ENCODE measurements at regions not wholly inside any gene's neighbourhood (a gene's known extent, or its start where the extent isn't known, plus 50 kb on each side); places are given as distances from the start of the nearest gene placed in this dataset.
"Not testable (repeated sequence)": the region's sequence is repeated elsewhere in the genome, so short reads cannot be mapped to it uniquely, and the experiment has no call there.

GRCh38 chr12:79997096-79997791 is 62.3 kb upstream of the PPP1R12A start:
- peak; percentile 6 to 14 for DNase-seq (ENCODE audit: low read depth in 2 of 2)
- Histone ChIP-seq H3K4me1 (ENCODE audit: control insufficient read depth, extremely low read depth, insufficient read depth, low read length) (no peaks in the 10 kb centered on the region), H3K79me2 (ENCODE audit: control insufficient read depth, insufficient read depth, low read length) (no peaks in the 10 kb centered on the region), H3K9me3 (ENCODE audit: control insufficient read depth, insufficient read depth, low read depth, low read length) (no peaks in the 10 kb centered on the region), H3K27ac (ENCODE audit: insufficient read depth, low read length) (no peak overlapping the region), H4K20me1 (ENCODE audit: control insufficient read depth, extremely low read depth, insufficient read depth, low read length) (no peaks in the 10 kb centered on the region), H3K4me2 (ENCODE audit: extremely low read depth, insufficient read depth, low read length) (no peak overlapping the region), H2AFZ (ENCODE audit: low read length) (no peak overlapping the region), H3K36me3 (ENCODE audit: control insufficient read depth, insufficient read depth, low read length) (no peaks in the 10 kb centered on the region), H3K9ac (ENCODE audit: insufficient read depth, low read length) (no peak overlapping the region), H3K4me3 (replicated peaks in 1 of 4; ENCODE audit: control extremely low read depth in 1 of 4, insufficient read depth in 1 of 4, low read depth in 3 of 4, low read length in 4 of 4) (no peak overlapping the region), H3K27me3 (ENCODE audit: control insufficient read depth, insufficient read depth, low read length) (no peaks in the 10 kb centered on the region)
- no peak for TF ChIP-seq CTCF (conservative IDR thresholded peaks at IDR 0.05 in 1 of 2, IDR thresholded peaks at IDR 0.05 in 1 of 2; ENCODE audit: low read depth in 1 of 2, low read length in 2 of 2)
- TF ChIP-seq EZH2 (IDR thresholded peaks at IDR 0.05; ENCODE audit: low read length, missing control alignments): no peak

- peak in 1 of 2 donors; percentile 40 for DNase-seq (ENCODE audit: low read depth in 2 of 2)
- not testable (repeated sequence) for H3K36me3 ChIP-seq (ENCODE audit: control insufficient read depth, insufficient read depth, low read length); H3K4me2 ChIP-seq (ENCODE audit: extremely low read depth, insufficient read depth, low read length)
These were observed 60.6 kb upstream of the PPP1R12A start for GRCh38 chr12:79995385-79996084.

GRCh38 chr12:79993106-79993862 is 58.4 kb upstream of the PPP1R12A start:
- Histone ChIP-seq H3K79me2 (ENCODE audit: control insufficient read depth, insufficient read depth, low read length) (no peaks in the 10 kb centered on the region), H3K4me3 (replicated peaks in 1 of 4; ENCODE audit: control extremely low read depth in 1 of 4, insufficient read depth in 1 of 4, low read depth in 3 of 4, low read length in 4 of 4) (no peak overlapping the region), H3K36me3 (ENCODE audit: control insufficient read depth, insufficient read depth, low read length) (no peaks in the 10 kb centered on the region), H3K27ac (ENCODE audit: insufficient read depth, low read length) (no peak overlapping the region), H3K9me3 (ENCODE audit: control insufficient read depth, insufficient read depth, low read depth, low read length) (no peaks in the 10 kb centered on the region), H3K27me3 (ENCODE audit: control insufficient read depth, insufficient read depth, low read length) (no peaks in the 10 kb centered on the region), H4K20me1 (ENCODE audit: control insufficient read depth, extremely low read depth, insufficient read depth, low read length) (no peaks in the 10 kb centered on the region), H3K4me1 (ENCODE audit: control insufficient read depth, extremely low read depth, insufficient read depth, low read length) (no peaks in the 10 kb centered on the region), H3K9ac (ENCODE audit: insufficient read depth, low read length) (no peak overlapping the region), H2AFZ (ENCODE audit: low read length) (no peak overlapping the region), H3K4me2 (ENCODE audit: extremely low read depth, insufficient read depth, low read length) (no peak overlapping the region)
- DNase-seq (ENCODE audit: low read depth in 2 of 2): no peak
- TF ChIP-seq EZH2 (IDR thresholded peaks at IDR 0.05; ENCODE audit: low read length, missing control alignments) (no peak), CTCF (conservative IDR thresholded peaks at IDR 0.05 in 1 of 2, IDR thresholded peaks at IDR 0.05 in 1 of 2; ENCODE audit: low read depth in 1 of 2, low read length in 2 of 2) (no peak)

More at GRCh38 chr12:79995385-79996084, 60.6 kb upstream of the PPP1R12A start:
- H4K20me1 ChIP-seq (ENCODE audit: control insufficient read depth, extremely low read depth, insufficient read depth, low read length); H3K27me3 ChIP-seq (ENCODE audit: control insufficient read depth, insufficient read depth, low read length); H2AFZ ChIP-seq (ENCODE audit: low read length); H3K27ac ChIP-seq (ENCODE audit: insufficient read depth, low read length); H3K9ac ChIP-seq (ENCODE audit: insufficient read depth, low read length); H3K79me2 ChIP-seq (ENCODE audit: control insufficient read depth, insufficient read depth, low read length); H3K9me3 ChIP-seq (ENCODE audit: control insufficient read depth, insufficient read depth, low read depth, low read length); H3K4me3 ChIP-seq (replicated peaks in 1 of 4; ENCODE audit: control extremely low read depth in 1 of 4, insufficient read depth in 1 of 4, low read depth in 3 of 4, low read length in 4 of 4); H3K4me1 ChIP-seq (ENCODE audit: control insufficient read depth, extremely low read depth, insufficient read depth, low read length): not testable (repeated sequence)

Data from fibroblast of lung (primary cell).